ENCODE measurements at regions not wholly inside any gene's neighbourhood (a gene's known extent, or its start where the extent isn't known, plus 50 kb on each side); places are given as distances from the start of the nearest gene placed in this dataset.

- Histone ChIP-seq H3K4me1 (ENCODE audit: control insufficient read depth, insufficient read depth, low read length, poor library complexity, severe bottlenecking) (no peaks in the 10 kb centered on the region), H3K4me3 (ENCODE audit: extremely low read depth, insufficient read depth, low read length, poor library complexity, severe bottlenecking) (no peak overlapping the region), H3K9me3 (ENCODE audit: control insufficient read depth, low read length) (no peaks in the 10 kb centered on the region), H3K27ac (ENCODE audit: low read depth, low read length, severe bottlenecking) (no peak overlapping the region), H3K36me3 (ENCODE audit: control insufficient read depth, insufficient read depth, low read length) (no peaks in the 10 kb centered on the region)
- WGBS, 2 experiments (ENCODE audit: insufficient coverage in 2 of 2), result 83% methylated on average over 2 of the region's 3 CpGs; no CpG with 5 or more reads in 1 of the 2 experiments
These were observed 1387.0 kb upstream of the TENM4 start for GRCh38 chr11:80827781-80828180.

- H3K27ac ChIP-seq (ENCODE audit: low read depth, low read length, severe bottlenecking), result no peak overlapping the region
- H3K9me3 ChIP-seq (ENCODE audit: control insufficient read depth, low read length), result no peaks in the 10 kb centered on the region
- no CpG with 5 or more reads among the region's 2 CpGs for WGBS, 2 experiments (ENCODE audit: insufficient coverage in 2 of 2)
- no peaks in the 10 kb centered on the region for H3K4me1 ChIP-seq (ENCODE audit: control insufficient read depth, insufficient read depth, low read length, poor library complexity, severe bottlenecking)
- H3K36me3 ChIP-seq (ENCODE audit: control insufficient read depth, insufficient read depth, low read length), result no peaks in the 10 kb centered on the region
- no peak overlapping the region for H3K4me3 ChIP-seq (ENCODE audit: extremely low read depth, insufficient read depth, low read length, poor library complexity, severe bottlenecking)
These were observed 1386.0 kb upstream of the TENM4 start for GRCh38 chr11:80826808-80827207.

DNA sequence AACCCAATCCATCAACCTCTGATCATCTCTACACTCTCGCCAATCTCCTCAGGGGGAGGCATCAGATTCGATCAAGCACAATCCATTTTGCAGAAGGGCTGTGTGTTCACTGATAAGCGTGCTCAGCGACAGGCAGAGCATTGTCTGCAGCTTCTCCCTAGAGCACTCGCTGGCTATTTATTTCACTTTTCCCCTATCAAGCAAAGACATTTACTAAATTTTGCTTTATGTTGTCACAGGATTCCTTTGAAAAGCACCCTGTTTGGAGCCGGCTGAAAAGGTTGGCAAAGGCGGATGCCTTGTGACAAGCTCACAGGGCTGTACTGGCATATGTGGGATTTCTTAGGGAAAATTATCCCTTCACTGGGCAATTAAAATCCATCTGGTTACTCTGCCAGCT is 1381.5 kb upstream of the TENM4 start:
- Histone ChIP-seq H3K4me3 (ENCODE audit: extremely low read depth, insufficient read depth, low read length, poor library complexity, severe bottlenecking) (no peak overlapping the region), H3K9me3 (ENCODE audit: control insufficient read depth, low read length) (no peaks in the 10 kb centered on the region), H3K4me1 (ENCODE audit: control insufficient read depth, insufficient read depth, low read length, poor library complexity, severe bottlenecking) (no peaks in the 10 kb centered on the region), H3K27ac (ENCODE audit: low read depth, low read length, severe bottlenecking) (no peak overlapping the region), H3K36me3 (ENCODE audit: control insufficient read depth, insufficient read depth, low read length) (no peaks in the 10 kb centered on the region)
- 90 to 100% methylated on average over 5 to 6 of the region's 7 CpGs for WGBS, 2 experiments (ENCODE audit: insufficient coverage in 2 of 2)

DNA sequence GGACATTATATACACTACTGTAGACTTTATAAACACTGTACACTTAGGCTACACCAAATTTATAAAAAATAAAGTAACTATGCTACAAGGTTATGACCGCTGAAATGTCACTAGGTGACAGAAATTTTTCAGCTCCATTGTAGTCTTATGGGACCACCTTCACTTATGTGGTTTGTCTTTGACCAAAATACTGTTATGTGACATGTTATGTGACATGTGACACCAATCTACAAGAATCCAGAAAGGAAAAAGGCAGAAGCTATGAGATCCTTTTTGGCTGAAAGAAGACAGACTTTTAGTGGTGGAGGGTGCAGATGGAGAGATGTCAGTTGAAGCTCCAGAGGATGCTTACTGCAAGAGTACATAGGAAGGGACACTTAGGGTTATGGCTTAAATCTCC is 1378.4 kb upstream of the TENM4 start:
- 80% methylated on average over 1 of the region's 1 CpG; no CpG with 5 or more reads in 1 of the 2 experiments for WGBS, 2 experiments (ENCODE audit: insufficient coverage in 2 of 2)
- H3K4me1 ChIP-seq (ENCODE audit: control insufficient read depth, insufficient read depth, low read length, poor library complexity, severe bottlenecking), result no peaks in the 10 kb centered on the region
- H3K36me3 ChIP-seq (ENCODE audit: control insufficient read depth, insufficient read depth, low read length), result no peaks in the 10 kb centered on the region
- no peak overlapping the region for H3K4me3 ChIP-seq (ENCODE audit: extremely low read depth, insufficient read depth, low read length, poor library complexity, severe bottlenecking)
- no peaks in the 10 kb centered on the region for H3K9me3 ChIP-seq (ENCODE audit: control insufficient read depth, low read length)
- H3K27ac ChIP-seq (ENCODE audit: low read depth, low read length, severe bottlenecking), result no peak overlapping the region

DNA sequence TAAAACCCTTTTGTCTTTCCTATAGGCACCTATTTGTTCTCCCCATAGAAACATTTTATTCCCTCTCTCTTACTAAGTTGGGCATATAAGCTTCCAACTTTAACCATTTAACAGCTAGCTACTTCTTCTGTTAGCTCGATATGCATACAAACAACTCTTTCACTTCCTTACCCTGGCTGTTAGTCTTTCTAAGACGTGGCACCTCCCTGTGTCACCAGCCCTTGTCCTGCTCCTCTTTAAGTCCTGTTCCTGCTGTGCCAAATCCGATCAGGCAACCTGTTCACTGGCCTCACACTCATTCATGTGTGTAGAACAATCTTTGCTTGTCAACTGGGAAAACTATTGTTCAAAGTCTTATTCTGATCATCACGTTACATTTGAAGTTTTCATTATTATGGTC is 1376.1 kb upstream of the TENM4 start:
- 65 to 69% methylated on average over 3 to 4 of the region's 4 CpGs for WGBS, 2 experiments (ENCODE audit: insufficient coverage in 2 of 2)
- Histone ChIP-seq H3K4me1 (ENCODE audit: control insufficient read depth, insufficient read depth, low read length, poor library complexity, severe bottlenecking) (no peaks in the 10 kb centered on the region), H3K27ac (ENCODE audit: low read depth, low read length, severe bottlenecking) (no peak overlapping the region), H3K4me3 (ENCODE audit: extremely low read depth, insufficient read depth, low read length, poor library complexity, severe bottlenecking) (no peak overlapping the region), H3K9me3 (ENCODE audit: control insufficient read depth, low read length) (no peaks in the 10 kb centered on the region), H3K36me3 (ENCODE audit: control insufficient read depth, insufficient read depth, low read length) (no peaks in the 10 kb centered on the region)

DNA sequence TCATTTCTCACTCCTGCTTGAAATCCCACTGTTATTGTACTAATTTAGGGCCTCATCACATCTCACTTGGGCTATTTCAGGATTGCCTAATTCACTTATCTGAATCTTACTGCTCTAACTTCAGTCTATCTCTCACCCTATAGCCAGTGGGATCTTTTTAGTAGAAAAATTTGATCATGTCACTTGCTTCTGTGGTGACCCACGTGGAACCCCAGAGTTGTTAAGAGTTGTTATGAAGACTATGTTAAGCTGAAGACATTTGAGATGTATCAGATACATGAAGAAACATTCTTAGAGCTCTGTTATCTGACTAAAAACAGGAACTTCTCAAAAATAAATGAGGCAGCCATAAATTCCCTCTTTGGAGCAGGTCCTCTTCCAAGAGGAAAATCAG is 1375.6 kb upstream of the TENM4 start:
- Histone ChIP-seq H3K4me1 (ENCODE audit: control insufficient read depth, insufficient read depth, low read length, poor library complexity, severe bottlenecking) (no peaks in the 10 kb centered on the region), H3K9me3 (ENCODE audit: control insufficient read depth, low read length) (no peaks in the 10 kb centered on the region), H3K27ac (ENCODE audit: low read depth, low read length, severe bottlenecking) (no peak overlapping the region), H3K36me3 (ENCODE audit: control insufficient read depth, insufficient read depth, low read length) (no peaks in the 10 kb centered on the region), H3K4me3 (ENCODE audit: extremely low read depth, insufficient read depth, low read length, poor library complexity, severe bottlenecking) (no peak overlapping the region)
- no CpG with 5 or more reads among the region's 1 CpG for WGBS, 2 experiments (ENCODE audit: insufficient coverage in 2 of 2)

DNA sequence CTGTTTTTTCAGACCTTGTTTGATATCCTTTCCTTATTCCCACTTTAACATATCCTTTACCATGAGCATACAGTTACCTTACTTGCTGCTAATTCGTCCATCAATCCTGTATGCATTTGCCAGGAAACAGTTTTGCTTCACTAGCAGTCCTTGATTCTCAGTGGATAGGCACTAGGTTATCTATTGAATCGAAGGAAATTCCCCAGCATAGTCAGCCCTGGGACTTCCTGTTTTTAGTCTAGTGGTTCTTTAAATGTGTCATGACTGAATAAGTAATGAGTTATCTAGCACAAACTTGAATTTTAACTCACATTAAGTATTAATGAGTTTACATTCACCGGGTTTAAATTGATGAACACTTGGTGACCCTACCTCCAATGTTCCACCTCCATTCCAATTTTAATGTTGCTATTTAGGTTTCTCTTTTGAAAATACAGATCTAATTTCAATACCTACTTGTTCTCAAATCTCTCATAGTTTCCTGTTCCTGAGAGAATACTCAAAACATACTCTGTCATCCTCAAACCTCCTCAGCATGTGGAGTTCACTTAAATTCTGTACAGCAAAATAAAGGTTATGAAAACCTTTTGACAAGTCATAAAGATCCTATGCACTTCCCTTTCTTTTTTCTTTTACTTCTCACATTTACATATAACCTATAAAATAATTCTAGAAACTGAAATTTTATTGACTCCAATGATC is 1375.1 kb upstream of the TENM4 start:
- H3K4me3 ChIP-seq (ENCODE audit: extremely low read depth, insufficient read depth, low read length, poor library complexity, severe bottlenecking), result no peak overlapping the region
- no peaks in the 10 kb centered on the region for H3K36me3 ChIP-seq (ENCODE audit: control insufficient read depth, insufficient read depth, low read length)
- WGBS, 2 experiments (ENCODE audit: insufficient coverage in 2 of 2), result 88 to 90% methylated on average over 1 to 2 of the region's 3 CpGs

GRCh38 chr11:80814813-80815212 is 1374.0 kb upstream of the TENM4 start:
- H3K36me3 ChIP-seq (ENCODE audit: control insufficient read depth, insufficient read depth, low read length), result no peaks in the 10 kb centered on the region
- WGBS, 2 experiments (ENCODE audit: insufficient coverage in 2 of 2), result no CpG with 5 or more reads among the region's 1 CpG
- no peaks in the 10 kb centered on the region for H3K9me3 ChIP-seq (ENCODE audit: control insufficient read depth, low read length)
- no peak overlapping the region for H3K27ac ChIP-seq (ENCODE audit: low read depth, low read length, severe bottlenecking)
- no peaks in the 10 kb centered on the region for H3K4me1 ChIP-seq (ENCODE audit: control insufficient read depth, insufficient read depth, low read length, poor library complexity, severe bottlenecking)
- no peak overlapping the region for H3K4me3 ChIP-seq (ENCODE audit: extremely low read depth, insufficient read depth, low read length, poor library complexity, severe bottlenecking)

More for the DNA sequence above, 1375.1 kb upstream of the TENM4 start:
- no peak overlapping the region for H3K27ac ChIP-seq (ENCODE audit: low read depth, low read length, severe bottlenecking)
- no peaks in the 10 kb centered on the region for H3K9me3 ChIP-seq (ENCODE audit: control insufficient read depth, low read length)
- no peaks in the 10 kb centered on the region for H3K4me1 ChIP-seq (ENCODE audit: control insufficient read depth, insufficient read depth, low read length, poor library complexity, severe bottlenecking)

DNA sequence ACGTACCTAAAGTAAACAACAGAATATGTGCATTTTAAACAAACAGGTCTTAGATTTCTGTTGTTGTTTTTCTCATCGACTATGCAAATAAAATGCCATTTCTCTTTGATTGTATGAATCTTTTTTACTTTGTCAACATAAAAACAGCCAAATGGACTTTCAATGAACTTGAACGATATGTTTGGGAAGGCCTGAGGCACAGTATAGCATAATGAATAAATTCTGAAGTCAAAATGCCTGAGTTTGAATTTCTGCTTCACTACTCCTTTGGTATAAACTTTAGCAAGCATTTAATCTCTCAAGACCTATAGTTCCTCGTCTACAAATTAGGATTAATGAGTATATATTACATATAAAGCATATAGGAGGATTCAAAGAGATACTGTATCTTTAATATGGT is 1369.9 kb upstream of the TENM4 start:
- no peak overlapping the region for H3K4me3 ChIP-seq (ENCODE audit: extremely low read depth, insufficient read depth, low read length, poor library complexity, severe bottlenecking)
- WGBS, 2 experiments (ENCODE audit: insufficient coverage in 2 of 2), result 100% methylated on average over 1 of the region's 4 CpGs; no CpG with 5 or more reads in 1 of the 2 experiments
- H3K4me1 ChIP-seq (ENCODE audit: control insufficient read depth, insufficient read depth, low read length, poor library complexity, severe bottlenecking), result no peaks in the 10 kb centered on the region
- H3K36me3 ChIP-seq (ENCODE audit: control insufficient read depth, insufficient read depth, low read length), result no peaks in the 10 kb centered on the region
- no peak overlapping the region for H3K27ac ChIP-seq (ENCODE audit: low read depth, low read length, severe bottlenecking)
- H3K9me3 ChIP-seq (ENCODE audit: control insufficient read depth, low read length), result no peaks in the 10 kb centered on the region

DNA sequence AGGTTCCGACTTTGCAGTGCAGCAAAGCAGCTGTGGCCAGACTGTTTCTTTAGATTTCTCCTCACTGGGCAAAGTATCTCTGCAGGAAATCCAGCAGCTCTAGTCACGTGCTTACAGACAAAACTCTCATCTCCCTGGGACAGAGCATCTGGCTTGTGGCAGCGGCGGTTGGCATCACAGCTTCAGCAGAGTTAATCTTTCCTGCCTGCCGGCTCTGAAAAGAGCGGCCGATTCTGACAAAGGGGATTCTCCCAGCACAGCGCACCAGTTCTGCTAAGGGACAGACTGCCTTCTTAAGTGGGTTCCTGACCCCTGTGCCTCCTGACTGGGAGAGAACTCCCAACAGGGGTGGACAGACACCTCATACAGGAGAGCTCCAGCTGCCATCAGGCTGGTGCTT is 1357.3 kb upstream of the TENM4 start:
- Histone ChIP-seq H3K4me1 (ENCODE audit: control insufficient read depth, insufficient read depth, low read length, poor library complexity, severe bottlenecking) (no peaks in the 10 kb centered on the region), H3K27ac (ENCODE audit: low read depth, low read length, severe bottlenecking) (no peak overlapping the region), H3K4me3 (ENCODE audit: extremely low read depth, insufficient read depth, low read length, poor library complexity, severe bottlenecking) (no peak overlapping the region), H3K9me3 (ENCODE audit: control insufficient read depth, low read length) (no peaks in the 10 kb centered on the region), H3K36me3 (ENCODE audit: control insufficient read depth, insufficient read depth, low read length) (no peaks in the 10 kb centered on the region)
- WGBS, 2 experiments (ENCODE audit: insufficient coverage in 2 of 2), result 72 to 95% methylated on average over 5 to 8 of the region's 8 CpGs

GRCh38 chr11:80783561-80783960 is 1342.7 kb upstream of the TENM4 start:
- H3K27ac ChIP-seq (ENCODE audit: low read depth, low read length, severe bottlenecking), result no peak overlapping the region

More at GRCh38 chr11:80783561-80783960, 1342.7 kb upstream of the TENM4 start:
- Histone ChIP-seq H3K4me1 (ENCODE audit: control insufficient read depth, insufficient read depth, low read length, poor library complexity, severe bottlenecking) (no peaks in the 10 kb centered on the region), H3K36me3 (ENCODE audit: control insufficient read depth, insufficient read depth, low read length) (no peaks in the 10 kb centered on the region), H3K9me3 (ENCODE audit: control insufficient read depth, low read length) (no peaks in the 10 kb centered on the region), H3K4me3 (ENCODE audit: extremely low read depth, insufficient read depth, low read length, poor library complexity, severe bottlenecking) (no peak overlapping the region)
- WGBS, 2 experiments (ENCODE audit: insufficient coverage in 2 of 2), result no CpG with 5 or more reads among the region's 2 CpGs

All from mesodermal cell (in vitro differentiated cells).